A673 (cell line): ENCODE measurements at regions not wholly inside any gene's neighbourhood (a gene's known extent, or its start where the extent isn't known, plus 50 kb on each side); places are given as distances from the start of the nearest gene placed in this dataset.

Experiments
- BruUV-seq: library from RNA; stranded (reverse); fragments of 400-500 nt; replicated peaks from 2 replicates; lab custom pipeline; 2021; lab: Mats Ljungman, UMichigan
- CTCF ChIA-PET: fragments of 300-600 bp; sonication (Branson Sonifier 250); formaldehyde crosslinking; loops from one replicate; lab custom pipeline; 2022; ENCODE audit warnings: antibody characterized with exemption; lab: Charles Lee
- POLR2A ChIA-PET: fragments of 300-600 bp; sonication (Branson Sonifier 250); formaldehyde crosslinking; loops from one replicate; lab custom pipeline; 2022; ENCODE audit warnings: antibody characterized with exemption; ENCODE audit not compliant: low non-redundant PET; lab: Charles Lee
- DNase-seq: peaks from one replicate; pipeline ENCODE4 v3.0.0-alpha.2; 2015; ENCODE audit warnings: low spot score
- H3K27ac ChIP-seq: fragments of 200-600 bp; sonication (generic); 2 replicates; pipeline ENCODE4 v1.5.1; 2016; ENCODE audit warnings: mixed run types, low read depth, mild to moderate bottlenecking, mixed read lengths, antibody characterized with exemption, low read length; ENCODE audit not compliant: poor library complexity, severe bottlenecking
- H3K27me3 ChIP-seq: fragments of 200-600 bp; sonication (generic); replicated peaks from 2 replicates; pipeline ENCODE4 v1.6.1; 2017; ENCODE audit warnings: mixed run types, low read depth, mild to moderate bottlenecking, mixed read lengths, antibody characterized with exemption, low read length; ENCODE audit not compliant: insufficient read depth, poor library complexity
- H3K36me3 ChIP-seq: fragments of 200-600 bp; sonication (generic); 2 replicates; pipeline ENCODE4 v1.6.1; 2016; ENCODE audit warnings: mixed run types, mild to moderate bottlenecking, mixed read lengths, antibody characterized with exemption, low read length; ENCODE audit not compliant: insufficient read depth, poor library complexity, severe bottlenecking
- H3K4me1 ChIP-seq: fragments of 200-600 bp; sonication (generic); 2 replicates; pipeline ENCODE4 v1.6.1; 2017; ENCODE audit warnings: mixed run types, mild to moderate bottlenecking, mixed read lengths, antibody characterized with exemption, low read length; ENCODE audit not compliant: insufficient read depth, poor library complexity, severe bottlenecking
- H3K4me3 ChIP-seq: fragments of 200-600 bp; sonication (generic); 2 replicates; pipeline ENCODE4 v1.5.1; 2016; ENCODE audit warnings: low read depth, mixed run types, mild to moderate bottlenecking, mixed read lengths, low read length; ENCODE audit not compliant: poor library complexity, severe bottlenecking
- H3K9me3 ChIP-seq: fragments of 200-600 bp; sonication (generic); 2 replicates; pipeline ENCODE4 v1.6.1; 2016; ENCODE audit warnings: mixed run types, low read depth, mild to moderate bottlenecking, mixed read lengths, antibody characterized with exemption, low read length; ENCODE audit not compliant: poor library complexity, severe bottlenecking
- CTCF ChIP-seq: fragments of 300-800, 200-600 bp; sonication (generic); conservative IDR thresholded peaks from 2 replicates; pipeline ENCODE4 v1.5.1; 2017; ENCODE audit warnings: low read depth, mild to moderate bottlenecking, antibody characterized with exemption, low read length, moderate library complexity, mixed read lengths
- EZH2 ChIP-seq: fragments of 200-600 bp; sonication (generic); IDR thresholded peaks from 2 replicates; pipeline ENCODE4 v1.6.1; 2017; ENCODE audit warnings: borderline replicate concordance, low read depth, mild to moderate bottlenecking, mixed read lengths, antibody characterized with exemption, low read length; ENCODE audit not compliant: poor library complexity, severe bottlenecking
- intact Hi-C: fragments of 100-400 bp; cut with micrococcal nuclease; formaldehyde crosslinking; loops from one replicate; pipeline ENCODE4 v1.10.0; 2022; ENCODE audit not compliant: unreplicated experiment

GRCh38 chr14:98769326-98769725 is 502.7 kb downstream of the BCL11B start:
- DNase-seq, result peak; percentile 6
- intact Hi-C loops, result no loop called here
- Histone ChIP-seq H3K4me1 (no peaks in the 10 kb centered on the region), H3K27me3 (no peaks in the 10 kb centered on the region), H3K36me3 (no peaks in the 10 kb centered on the region), H3K27ac (no peak overlapping the region), H3K9me3 (no peaks in the 10 kb centered on the region), H3K4me3 (no peak overlapping the region)
- CTCF ChIA-PET, result no interaction called here
- TF ChIP-seq CTCF (no peak), EZH2 (no peak)
- no TSS peak for BruUV-seq
- POLR2A ChIA-PET, result no interaction called here

GRCh38 chr14:98770151-98770550 is 501.8 kb downstream of the BCL11B start:
- intact Hi-C loops, result no loop called here
- H3K27me3 ChIP-seq, result no peaks in the 10 kb centered on the region
- no peak overlapping the region for H3K27ac ChIP-seq
- no peaks in the 10 kb centered on the region for H3K4me1 ChIP-seq
- CTCF ChIA-PET, result no interaction called here
- H3K36me3 ChIP-seq, result no peaks in the 10 kb centered on the region
- POLR2A ChIA-PET, result no interaction called here
- no peaks in the 10 kb centered on the region for H3K9me3 ChIP-seq
- no peak for TF ChIP-seq CTCF
- TF ChIP-seq EZH2, result no peak
- no TSS peak for BruUV-seq
- DNase-seq, result no peak
- no peak overlapping the region for H3K4me3 ChIP-seq

- no peak for DNase-seq
- H3K9me3 ChIP-seq, result no peaks in the 10 kb centered on the region
- CTCF ChIA-PET, result no interaction called here
- H3K27ac ChIP-seq, result no peak overlapping the region
- intact Hi-C loops, result no loop called here
- POLR2A ChIA-PET, result no interaction called here
- BruUV-seq, result no TSS peak
- no peaks in the 10 kb centered on the region for H3K4me1 ChIP-seq
- H3K36me3 ChIP-seq, result no peaks in the 10 kb centered on the region
- no peaks in the 10 kb centered on the region for H3K27me3 ChIP-seq
- TF ChIP-seq EZH2 (no peak), CTCF (no peak)
- no peak overlapping the region for H3K4me3 ChIP-seq
These were observed 498.2 kb downstream of the BCL11B start for GRCh38 chr14:98773814-98774213.
